Renal cortex interstitium (tissue), 11 donors: ENCODE measurements at regions not wholly inside any gene's neighbourhood (a gene's known extent, or its start where the extent isn't known, plus 50 kb on each side); places are given as distances from the start of the nearest gene placed in this dataset.

Experiments
- DNase-seq, 11 donors: peaks; one replicate each; pipeline ENCODE4 v3.0.0-alpha.2; 2013; ENCODE audit warnings: low read depth in 9 of 11, low spot score in 4 of 11; ENCODE audit errors: extremely low read depth in 1 of 11

DNA sequence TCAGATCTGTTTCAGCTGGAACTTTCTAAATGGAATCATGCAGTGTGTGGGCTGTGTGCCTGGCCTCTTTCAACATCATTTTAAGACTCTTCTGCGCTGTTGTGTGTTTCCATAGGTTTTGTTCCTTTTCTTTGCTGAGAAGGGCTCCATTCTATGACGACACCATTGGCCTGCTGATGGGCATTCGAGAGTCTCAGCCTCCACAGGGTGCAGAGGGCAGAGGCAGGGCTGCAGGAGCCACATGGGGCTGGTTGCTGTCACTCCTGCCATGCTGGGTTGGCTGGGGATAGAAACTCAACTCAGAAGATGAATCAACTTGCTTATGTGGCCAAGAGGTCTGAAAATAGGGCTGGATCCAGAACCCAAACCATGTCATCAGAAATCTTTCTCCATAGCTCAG, 68.5 kb upstream of the SLCO4A1 start:
- DNase-seq = no peak

DNA sequence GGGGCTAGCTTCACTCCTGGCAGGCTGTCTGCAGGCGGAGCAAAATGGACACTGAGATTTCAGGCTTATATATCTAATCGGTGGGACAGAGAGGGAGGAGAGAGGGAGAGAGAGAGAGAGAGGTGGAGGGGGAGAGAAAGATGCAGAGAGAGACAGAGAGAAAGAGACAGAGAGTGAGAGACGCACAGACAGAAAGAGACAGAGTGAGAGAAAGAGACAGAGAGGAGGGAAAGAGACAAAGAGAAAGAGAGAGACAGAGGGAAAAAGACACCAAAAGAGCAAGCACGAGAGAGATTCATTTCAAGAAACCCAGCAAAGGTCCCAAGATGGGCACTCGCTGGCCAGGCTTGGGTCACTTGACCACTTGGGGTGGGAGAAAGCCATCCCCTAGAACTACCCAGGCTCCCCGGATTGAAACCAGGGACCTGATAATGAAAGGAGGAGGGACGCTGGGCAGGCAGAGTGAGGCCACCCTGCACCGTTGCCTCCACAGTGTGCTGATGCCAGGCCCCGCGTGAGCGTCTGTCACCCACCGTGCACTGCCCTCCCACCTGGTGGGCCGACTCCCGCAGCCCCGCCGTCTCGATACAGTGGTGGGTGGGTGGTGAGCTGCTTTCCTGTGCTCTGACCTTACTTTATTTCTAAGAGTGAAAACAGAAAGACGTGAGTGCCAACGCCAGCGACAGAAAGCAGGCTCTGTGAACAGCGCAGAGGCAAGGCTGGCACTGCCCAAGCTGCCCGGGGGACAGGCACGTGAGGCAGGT, 67.9 kb upstream of the SLCO4A1 start:
- DNase-seq = no peak

DNA sequence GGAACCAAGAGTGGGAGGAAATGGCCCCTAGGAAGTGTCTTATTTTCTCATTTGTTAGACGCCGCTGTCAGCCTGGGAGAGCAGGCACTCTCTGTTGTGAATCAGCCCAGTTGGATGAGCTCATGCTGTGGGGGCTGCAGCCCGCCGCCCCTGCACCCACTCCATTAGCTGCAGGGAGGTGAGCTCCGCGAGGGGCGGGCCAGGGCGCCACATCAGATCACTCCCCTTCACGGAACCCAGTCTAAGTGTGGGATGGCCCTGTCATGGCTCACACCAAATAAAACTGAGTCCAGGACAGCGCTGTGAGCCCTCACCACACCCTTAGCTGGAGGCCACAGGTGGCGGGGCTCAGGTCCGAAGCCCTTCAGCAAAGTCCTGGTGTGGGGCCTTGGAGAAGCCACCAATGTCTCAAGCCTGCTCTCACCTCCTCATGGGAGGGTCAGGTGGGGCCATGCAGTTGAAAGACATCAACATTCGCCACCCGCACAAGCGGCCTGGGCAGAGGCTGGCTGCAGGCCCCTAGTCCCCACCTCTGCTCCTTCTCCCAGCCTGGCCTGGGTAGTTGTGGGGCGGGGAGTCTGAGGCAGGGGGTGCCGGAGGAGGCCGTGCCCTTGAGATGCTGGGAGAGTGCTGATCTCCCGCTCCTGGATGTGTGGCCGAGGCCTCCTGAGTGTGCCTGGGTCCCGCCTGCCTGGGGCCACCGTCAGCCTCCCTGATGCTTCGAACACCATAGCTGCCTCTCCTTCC, 66.2 kb upstream of the SLCO4A1 start:
- no peak for DNase-seq

DNA sequence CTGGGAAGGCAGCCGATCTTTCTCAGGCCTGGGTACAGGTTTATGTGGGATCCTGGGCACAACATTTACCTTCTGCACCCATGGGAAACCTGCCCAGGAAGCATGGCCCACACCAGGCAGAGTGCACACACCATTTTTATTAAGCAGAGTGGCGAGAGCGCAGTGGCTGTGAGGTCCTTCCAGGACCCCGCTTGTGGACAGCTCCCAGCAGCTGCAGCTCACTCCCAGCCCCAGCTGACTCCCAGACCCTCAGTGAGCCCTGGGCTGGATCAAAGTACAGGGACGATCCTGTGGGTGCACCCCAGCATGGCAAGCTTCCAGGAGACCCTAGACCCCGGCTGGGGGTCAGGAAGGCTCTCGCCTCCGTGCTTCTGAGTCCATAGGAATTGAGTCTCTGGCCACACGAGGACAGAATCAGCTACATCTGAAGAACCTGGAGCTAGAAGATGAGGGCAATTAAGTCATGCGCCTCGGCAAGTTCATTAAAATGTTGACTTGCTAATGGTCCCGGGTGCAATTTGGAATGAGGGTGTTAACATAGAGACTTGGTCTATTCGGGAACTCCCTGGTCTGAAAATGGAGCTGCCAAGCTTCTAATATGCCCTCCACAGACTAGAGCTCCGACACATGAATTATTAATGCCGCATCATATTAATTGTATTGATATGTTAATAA, 65.4 kb upstream of the SLCO4A1 start:
- peak; percentile 29 to 64 (median 54) for DNase-seq

DNA sequence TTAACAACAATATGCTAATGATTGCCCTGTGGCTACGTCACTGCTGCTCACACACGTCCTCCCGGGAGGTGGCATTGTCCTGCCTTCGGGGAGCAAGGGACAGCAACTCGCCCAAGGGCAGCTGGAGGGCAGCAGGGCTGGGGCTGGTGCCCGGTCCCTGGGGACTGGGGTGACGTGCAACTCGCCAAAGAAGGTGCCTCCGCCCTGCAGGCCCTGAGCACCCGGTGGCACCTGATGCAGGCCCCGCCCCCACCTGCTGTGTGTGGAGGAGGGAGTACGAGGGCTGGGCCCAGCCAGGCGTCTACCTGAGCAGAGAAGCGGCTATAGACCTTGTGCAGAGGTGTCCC, 64.8 kb upstream of the SLCO4A1 start:
- no peak for DNase-seq

DNA sequence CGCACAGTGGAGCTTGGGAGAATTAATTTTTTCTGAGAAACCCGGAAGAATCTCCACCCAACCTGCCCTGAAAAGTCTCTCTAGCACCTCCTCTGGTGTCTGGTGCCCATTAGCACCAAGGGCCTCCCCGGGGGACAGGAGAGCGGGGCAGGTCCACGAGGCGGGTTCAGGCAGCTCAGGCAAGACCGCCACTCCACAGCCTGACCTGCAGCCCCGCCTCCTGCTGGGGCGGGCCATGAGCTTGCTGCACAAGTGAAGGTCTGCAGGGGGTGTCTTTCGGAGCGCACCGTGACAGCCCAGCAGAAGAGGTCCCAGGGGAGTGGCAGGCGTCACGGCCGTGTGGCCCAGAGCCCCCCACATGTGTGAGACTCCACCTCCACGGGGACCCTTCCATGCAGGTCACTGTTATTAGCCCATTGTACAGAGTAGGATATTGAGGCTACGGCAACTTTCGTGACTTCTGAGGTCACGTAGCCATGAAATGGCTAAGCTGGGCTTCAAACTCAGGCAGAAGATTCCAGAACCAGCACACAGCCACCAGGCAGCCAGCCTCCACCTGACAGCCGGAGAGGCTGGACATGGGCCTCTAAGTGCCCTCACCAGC, 63.9 kb upstream of the SLCO4A1 start:
- no peak for DNase-seq

DNA sequence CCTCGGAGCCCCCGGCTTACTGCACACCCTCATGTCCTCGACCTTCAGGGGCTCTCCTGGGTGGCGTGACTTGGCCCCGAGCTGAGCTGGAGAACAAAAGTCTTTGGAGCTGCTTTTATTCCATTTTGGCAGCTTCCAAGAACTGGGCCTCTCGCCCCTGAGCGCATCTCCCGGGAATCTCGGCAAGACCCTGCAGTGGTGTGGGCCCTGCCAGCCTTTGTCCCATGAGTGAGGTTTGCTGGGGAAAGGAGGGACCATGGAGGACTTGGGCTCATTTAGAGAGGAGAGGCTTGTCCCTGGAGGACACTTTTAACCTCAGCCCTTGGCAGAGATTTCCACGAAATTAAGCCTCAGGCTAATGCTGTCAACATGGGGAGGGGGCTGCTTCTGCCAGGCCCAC, 62.3 kb upstream of the SLCO4A1 start:
- no peak for DNase-seq

DNA sequence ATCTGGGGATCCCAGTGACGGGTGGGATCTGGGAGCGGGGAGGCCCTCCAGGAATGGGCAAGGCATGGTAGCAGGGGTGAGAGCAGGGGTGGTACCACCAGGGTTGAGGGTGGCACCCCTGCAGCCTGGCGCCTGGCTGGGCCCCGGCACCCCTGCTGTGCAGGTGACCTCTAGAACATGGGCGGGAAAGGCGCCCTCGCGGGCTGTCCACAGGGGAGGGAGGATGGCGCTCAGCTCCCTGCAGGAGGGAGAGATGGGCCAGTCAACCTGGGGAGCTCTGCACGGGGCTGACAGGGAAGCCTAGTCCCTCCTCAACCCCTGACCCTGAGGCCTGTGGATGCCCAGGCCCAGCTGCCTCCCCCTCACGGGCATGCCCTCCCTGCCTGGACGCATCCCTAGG, 61.6 kb upstream of the SLCO4A1 start:
- DNase-seq = no peak

DNA sequence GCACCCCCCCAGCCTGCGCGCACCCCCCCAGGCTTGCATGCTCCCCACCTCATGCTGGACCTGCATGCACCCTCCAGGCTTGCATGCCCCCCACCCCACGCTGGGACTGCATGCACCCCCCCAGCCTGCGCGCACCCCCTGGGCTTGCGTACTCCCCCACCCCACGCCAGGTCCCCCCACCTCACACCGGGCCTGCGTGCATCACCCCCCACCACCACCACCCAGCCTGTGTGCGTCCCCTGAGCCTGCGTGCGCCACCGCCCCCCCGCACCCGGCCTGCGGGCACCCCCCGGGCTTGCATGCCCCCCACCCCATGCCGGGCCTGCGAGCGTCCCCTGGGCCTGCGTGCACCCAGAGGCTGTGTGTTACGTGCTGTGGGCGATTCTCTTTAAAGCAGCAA, 61.0 kb upstream of the SLCO4A1 start:
- DNase-seq = no peak

DNA sequence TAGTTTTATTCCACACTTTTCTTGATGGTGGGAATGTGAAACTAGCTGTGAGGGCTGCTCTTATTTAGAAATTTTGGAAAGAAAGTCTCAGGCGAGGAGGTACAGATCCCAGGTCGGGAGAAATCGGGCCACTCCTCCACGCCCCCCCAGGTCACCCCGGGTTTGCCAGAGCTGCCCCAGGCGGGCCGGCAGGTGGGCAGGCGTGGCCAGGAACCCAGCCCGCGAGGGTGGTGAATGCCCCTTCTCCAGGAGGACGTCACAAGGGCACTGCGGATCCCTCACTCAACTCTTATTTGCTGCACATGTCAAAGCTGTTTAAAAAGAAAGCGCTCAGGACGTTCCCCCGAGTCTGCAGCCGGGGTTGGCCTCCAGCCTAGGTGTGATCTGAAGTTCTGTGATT, 60.5 kb upstream of the SLCO4A1 start:
- no peak for DNase-seq

DNA sequence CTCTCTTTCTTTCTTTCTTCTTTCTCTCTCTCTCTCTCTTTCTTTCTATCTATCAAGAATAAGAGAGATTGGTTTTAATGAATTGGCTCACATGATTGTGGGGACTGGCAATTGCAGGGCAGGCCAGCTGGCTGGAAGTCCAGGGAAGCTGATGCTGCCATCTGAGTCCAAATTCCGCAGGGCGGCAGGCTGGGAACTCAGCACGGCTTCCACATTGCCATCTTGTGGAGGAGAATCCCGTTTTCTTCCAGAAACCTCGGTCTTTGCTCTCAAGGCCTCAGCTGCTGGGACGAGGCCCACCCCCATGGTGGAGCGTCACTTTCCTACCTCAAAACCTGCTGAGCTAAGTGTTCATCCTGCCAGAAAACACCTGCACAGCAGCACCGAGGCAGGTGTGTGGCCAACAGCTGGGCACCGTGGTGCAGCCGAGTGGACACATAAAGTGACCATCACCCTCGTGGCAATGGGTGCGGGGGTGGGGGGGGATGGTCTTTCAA, 58.8 kb upstream of the SLCO4A1 start:
- DNase-seq = peak in 1 of 11 donors; percentile 38

DNA sequence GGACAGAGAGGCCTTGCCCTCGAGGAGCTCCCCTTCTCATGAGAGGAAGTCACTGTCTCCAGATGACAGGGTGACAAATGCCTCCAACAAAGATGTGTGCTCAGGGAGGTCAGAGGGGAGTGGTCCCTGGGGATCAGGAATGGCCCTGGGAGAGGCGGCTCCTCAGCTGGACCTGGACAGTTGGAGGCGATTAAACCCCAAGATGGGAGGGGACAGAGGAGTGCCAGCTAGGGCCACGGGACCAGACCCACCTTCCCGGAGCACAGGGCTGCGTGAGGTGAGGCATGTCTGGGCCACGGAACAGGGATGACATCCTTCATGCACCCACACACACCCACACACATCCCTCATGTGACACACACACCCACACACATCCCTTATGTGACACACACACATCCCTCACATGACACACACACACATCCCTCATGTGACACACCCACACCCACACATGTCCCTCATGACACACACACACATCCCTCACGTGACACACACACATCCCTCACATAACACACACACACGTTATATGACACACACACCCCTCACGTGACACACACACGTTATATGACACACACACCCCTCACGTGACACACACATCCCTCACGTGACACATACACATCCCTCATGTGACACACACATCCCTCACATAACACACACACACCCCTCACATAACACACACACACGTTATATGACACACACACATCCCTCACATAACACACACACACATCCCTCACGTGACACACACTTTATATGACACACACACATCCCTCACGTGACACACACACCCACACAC, 57.4 kb upstream of the SLCO4A1 start:
- no peak for DNase-seq

DNA sequence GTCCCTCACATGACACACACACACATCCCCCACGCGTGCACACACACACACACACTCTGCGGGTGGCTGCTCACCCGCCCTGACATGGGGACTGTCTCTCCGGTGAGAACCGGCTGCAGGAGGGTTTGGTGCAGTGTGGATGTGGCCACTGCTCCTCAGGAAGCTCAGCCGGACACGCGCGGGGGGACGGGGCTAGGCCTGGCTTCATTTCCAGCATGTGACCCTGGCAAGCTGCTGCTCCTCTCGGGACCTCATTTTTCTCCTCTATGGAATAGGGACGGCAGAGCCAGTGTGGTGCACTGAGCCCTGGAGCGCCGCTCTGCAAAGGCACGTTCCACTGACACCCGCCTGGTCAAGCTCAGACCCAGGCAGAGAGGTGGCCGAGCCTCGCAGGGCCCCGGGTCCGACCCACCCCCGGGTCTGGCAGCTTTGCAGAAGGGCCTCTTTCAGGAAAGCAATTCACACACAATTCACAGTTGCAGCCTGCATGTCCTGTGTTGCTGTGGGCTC, 56.8 kb upstream of the SLCO4A1 start:
- no peak for DNase-seq

DNA sequence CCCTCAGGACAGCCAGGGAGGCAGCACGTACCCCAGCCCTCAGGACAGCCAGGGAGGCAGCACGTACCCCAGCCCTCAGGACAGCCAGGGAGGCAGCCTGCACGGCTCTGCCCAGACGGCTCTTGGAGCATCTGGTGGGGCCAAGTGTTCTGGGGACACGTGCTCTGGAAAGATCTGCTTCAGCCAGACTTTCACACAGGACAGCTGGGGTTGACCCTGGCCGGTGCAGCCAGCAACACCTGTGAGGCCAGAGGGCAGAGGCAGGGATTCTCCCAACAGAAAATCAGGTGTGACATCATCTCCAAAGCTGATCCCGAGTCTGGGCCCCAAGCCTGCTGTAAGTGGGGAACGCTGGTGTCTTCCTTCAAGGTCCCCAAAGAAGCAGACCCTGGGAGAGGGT, 55.5 kb upstream of the SLCO4A1 start:
- no peak for DNase-seq

DNA sequence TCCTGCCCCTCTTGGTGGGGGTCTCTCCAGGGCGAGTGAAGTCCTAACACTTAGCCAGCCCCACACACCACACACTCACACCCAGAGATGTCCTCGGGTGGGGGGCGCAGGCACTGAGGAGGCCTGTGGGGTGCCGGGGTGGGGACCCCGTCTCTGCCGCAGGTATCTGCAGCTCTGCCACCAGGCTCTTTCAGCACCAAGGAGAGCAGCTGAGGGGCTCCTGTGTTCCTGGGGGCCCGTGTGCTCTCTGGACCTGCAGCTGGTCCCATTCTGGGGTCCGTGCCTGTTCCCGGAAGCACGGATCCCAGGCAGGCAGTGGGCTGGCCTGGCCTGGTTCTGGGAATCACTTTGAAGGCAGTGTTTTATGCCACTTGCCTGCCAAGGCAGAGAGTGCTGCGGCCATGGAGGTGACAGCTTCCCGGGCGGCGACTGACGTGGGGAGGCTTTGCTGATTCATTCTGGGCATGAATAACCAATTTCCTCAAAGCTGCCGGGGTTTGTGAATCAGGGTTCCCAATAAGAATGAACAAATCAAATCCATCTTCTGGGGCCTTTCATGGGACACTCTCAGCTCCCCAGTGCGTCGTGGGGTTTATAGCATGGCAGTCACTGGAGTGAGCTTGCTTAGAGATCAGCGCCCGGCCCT, 54.4 kb upstream of the SLCO4A1 start:
- DNase-seq = peak in 1 of 11 donors; percentile 36

DNA sequence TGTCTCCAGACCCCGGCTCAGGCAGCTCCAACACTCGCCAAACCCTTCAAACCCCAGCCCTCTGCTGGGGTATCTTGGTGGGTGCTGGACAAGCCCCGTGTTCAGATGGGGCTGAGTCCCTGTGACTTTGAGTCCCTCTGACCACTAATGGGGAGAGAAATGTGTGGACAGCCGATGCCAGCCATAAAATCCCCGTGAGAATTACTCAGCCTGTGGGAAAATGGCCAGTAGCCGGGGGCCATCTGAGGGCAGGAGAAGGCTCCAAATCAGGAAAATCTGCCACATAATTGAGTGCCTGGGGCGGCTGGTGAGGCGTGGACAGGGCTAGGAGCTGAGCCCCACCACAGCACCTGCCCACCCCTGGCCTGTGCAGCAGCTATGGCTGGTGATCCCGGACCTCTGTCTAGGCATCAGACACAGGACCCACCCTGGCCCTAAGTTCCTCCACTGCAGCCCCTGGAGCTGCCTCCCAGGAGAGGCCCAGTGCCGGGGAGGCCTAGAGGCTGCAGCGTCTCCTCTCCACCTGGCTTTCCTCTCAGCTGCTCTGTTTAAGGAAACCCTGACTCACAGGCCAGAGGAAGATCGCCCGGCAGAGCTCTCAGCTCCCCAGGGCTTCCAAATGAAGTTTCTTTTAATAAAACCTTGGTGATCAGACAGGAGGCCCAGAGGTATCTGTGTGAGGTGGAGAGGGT, 53.7 kb upstream of the SLCO4A1 start:
- no peak for DNase-seq

DNA sequence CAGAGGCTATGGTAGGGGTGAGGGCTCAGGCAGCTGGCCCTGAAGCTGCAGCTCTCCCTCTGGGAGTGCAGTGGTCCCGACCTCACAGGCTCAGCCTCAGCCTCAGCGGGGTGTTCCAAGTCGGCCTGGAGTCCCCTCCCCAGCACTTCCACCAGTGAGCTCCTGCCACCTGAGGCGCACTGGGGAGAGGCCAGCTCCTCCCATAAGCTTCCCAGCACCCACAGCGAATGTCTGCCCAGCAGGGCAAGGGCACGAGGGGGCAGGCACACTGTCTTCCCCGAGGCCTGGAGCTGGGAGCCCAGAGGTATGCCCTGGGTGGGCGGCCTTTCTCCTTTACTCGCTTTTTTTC, 53.2 kb upstream of the SLCO4A1 start:
- DNase-seq = no peak

DNA sequence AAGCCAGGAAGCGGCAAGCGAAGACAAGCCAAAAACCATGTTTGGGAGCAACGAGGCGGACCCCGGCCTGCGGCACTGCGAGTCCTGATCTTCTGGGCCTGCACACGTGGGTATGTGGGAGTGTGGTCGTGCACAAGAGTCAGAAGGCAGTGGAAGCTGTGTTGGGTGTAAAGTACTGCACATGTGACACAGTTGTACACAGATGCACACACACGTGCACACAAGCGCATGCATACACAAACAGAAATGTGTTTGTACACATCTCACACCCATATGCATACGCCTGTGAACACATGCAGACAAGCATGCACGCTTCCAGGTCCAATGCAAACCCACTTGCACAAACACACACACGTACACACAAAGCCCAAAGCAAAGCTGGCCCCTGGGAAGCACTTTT, 52.6 kb upstream of the SLCO4A1 start:
- DNase-seq = no peak
